Esophagus (tissue), 2 donors: ENCODE measurements at regions not wholly inside any gene's neighbourhood (a gene's known extent, or its start where the extent isn't known, plus 50 kb on each side); places are given as distances from the start of the nearest gene placed in this dataset.
"Not testable (repeated sequence)": the region's sequence is repeated elsewhere in the genome, so short reads cannot be mapped to it uniquely, and the experiment has no call there.

Experiments
- H3K27ac ChIP-seq, 2 donors: one replicate each; pipeline ENCODE4 v1.5.1; 2013; ENCODE audit warnings: low read depth in 2 of 2, mild to moderate bottlenecking in 2 of 2, inconsistent platforms in 1 of 2, low read length in 1 of 2, moderate library complexity in 1 of 2
- H3K27me3 ChIP-seq, 2 donors: one replicate each; pipeline ENCODE4 v1.6.1; 2013; ENCODE audit warnings: low read length in 2 of 2, control low read depth in 1 of 2, mild to moderate bottlenecking in 1 of 2; ENCODE audit not compliant: insufficient read depth in 2 of 2, control insufficient read depth in 1 of 2
- H3K36me3 ChIP-seq, 2 donors: one replicate each; pipeline ENCODE4 v1.6.1; 2013; ENCODE audit warnings: low read length in 1 of 2; ENCODE audit not compliant: control insufficient read depth in 2 of 2, insufficient read depth in 2 of 2
- H3K4me1 ChIP-seq, 2 donors: one replicate each; pipeline ENCODE4 v1.6.1; 2013; ENCODE audit warnings: low read length in 1 of 2; ENCODE audit not compliant: control insufficient read depth in 2 of 2, insufficient read depth in 2 of 2
- H3K4me3 ChIP-seq, 2 donors: one replicate each; pipeline ENCODE4 v1.5.1; 2013; ENCODE audit warnings: low read length in 2 of 2, mild to moderate bottlenecking in 2 of 2, low read depth in 1 of 2, moderate library complexity in 1 of 2
- H3K9me3 ChIP-seq, 2 donors: one replicate each; pipeline ENCODE4 v1.6.1; 2013; ENCODE audit warnings: mild to moderate bottlenecking in 2 of 2, low read depth in 1 of 2, low read length in 1 of 2, moderate library complexity in 1 of 2; ENCODE audit not compliant: control insufficient read depth in 2 of 2, insufficient read depth in 1 of 2
- WGBS, 2 donors: extraction: QIAGEN DNeasy Blood & Tissue Kit; methylation state at CpG; one replicate each; pipeline ENCODE4 v1.1.7; 2013; 5-methylcytosine and 5-hydroxymethylcytosine counted together
- donor health status: healthy with polysubstance abuse.
- donor health status: Bipolar disorder and iron deficiency.

- not testable (repeated sequence) for H3K27me3 ChIP-seq, H3K36me3 ChIP-seq, H3K27ac ChIP-seq, H3K9me3 ChIP-seq, H3K4me1 ChIP-seq, H3K4me3 ChIP-seq
- WGBS, 2 donors, result 99% methylated on average over 3 of the region's 3 CpGs
These were observed 142.8 kb downstream of the DYRK2 start for GRCh38 chr12:67791362-67791761.

GRCh38 chr12:67792185-67792584 is 143.6 kb downstream of the DYRK2 start:
- WGBS, 2 donors, result 60 to 77% methylated on average over 12 of the region's 12 CpGs
- H3K27ac ChIP-seq, result no peak overlapping the region
- no peaks in the 10 kb centered on the region for H3K36me3 ChIP-seq
- no peaks in the 10 kb centered on the region for H3K4me1 ChIP-seq
- no peaks in the 10 kb centered on the region for H3K27me3 ChIP-seq
- H3K4me3 ChIP-seq, result no peak overlapping the region
- H3K9me3 ChIP-seq, result no peaks in the 10 kb centered on the region

- WGBS, 2 donors, result 70 to 71% methylated on average over 2 of the region's 2 CpGs
These were observed 145.6 kb downstream of the DYRK2 start for GRCh38 chr12:67794161-67794560.

GRCh38 chr12:67795236-67795635 is 146.7 kb downstream of the DYRK2 start:
- no peak overlapping the region for H3K4me3 ChIP-seq
- H3K9me3 ChIP-seq, result no peaks in the 10 kb centered on the region
- H3K27ac ChIP-seq, result no peak overlapping the region
- H3K36me3 ChIP-seq, result no peaks in the 10 kb centered on the region
- no peaks in the 10 kb centered on the region for H3K4me1 ChIP-seq
- WGBS, 2 donors, result 64 to 90% methylated on average over 2 of the region's 2 CpGs
- H3K27me3 ChIP-seq, result no peaks in the 10 kb centered on the region

More at GRCh38 chr12:67794161-67794560, 145.6 kb downstream of the DYRK2 start:
- H3K36me3 ChIP-seq, result no peaks in the 10 kb centered on the region
- H3K4me1 ChIP-seq, result no peaks in the 10 kb centered on the region
- H3K27me3 ChIP-seq, result no peaks in the 10 kb centered on the region
- no peak overlapping the region for H3K4me3 ChIP-seq
- H3K27ac ChIP-seq, result no peak overlapping the region
- H3K9me3 ChIP-seq, result no peaks in the 10 kb centered on the region

- H3K4me3 ChIP-seq, result no peak overlapping the region
- 45 to 67% methylated on average over 8 of the region's 8 CpGs for WGBS, 2 donors
- peak overlapping the region in 1 of 2 donors; percentile 10 for H3K27ac ChIP-seq
- no peaks in the 10 kb centered on the region for H3K36me3 ChIP-seq
- H3K9me3 ChIP-seq, result no peaks in the 10 kb centered on the region
- H3K4me1 ChIP-seq, result no peaks in the 10 kb centered on the region
- H3K27me3 ChIP-seq, result no peaks in the 10 kb centered on the region
These were observed 148.7 kb downstream of the DYRK2 start for GRCh38 chr12:67797185-67797741.

- H3K27ac ChIP-seq, result peak overlapping the region in 1 of 2 donors; percentile 10
These were observed 149.2 kb downstream of the DYRK2 start for GRCh38 chr12:67797753-67798152.

GRCh38 chr12:67798768-67799167 is 150.2 kb downstream of the DYRK2 start:
- Histone ChIP-seq H3K4me3 (no peak overlapping the region), H3K9me3 (no peaks in the 10 kb centered on the region), H3K4me1 (no peaks in the 10 kb centered on the region), H3K27ac (no peak overlapping the region), H3K36me3 (no peaks in the 10 kb centered on the region), H3K27me3 (no peaks in the 10 kb centered on the region)
- 33 to 49% methylated on average over 2 of the region's 2 CpGs for WGBS, 2 donors

More at GRCh38 chr12:67797753-67798152, 149.2 kb downstream of the DYRK2 start:
- Histone ChIP-seq H3K9me3 (no peaks in the 10 kb centered on the region), H3K36me3 (no peaks in the 10 kb centered on the region), H3K4me3 (no peak overlapping the region), H3K27me3 (no peaks in the 10 kb centered on the region), H3K4me1 (no peaks in the 10 kb centered on the region)

GRCh38 chr12:67802731-67803130 is 154.2 kb downstream of the DYRK2 start:
- no peak overlapping the region for H3K4me3 ChIP-seq
- no peaks in the 10 kb centered on the region for H3K9me3 ChIP-seq
- H3K27me3 ChIP-seq, result no peaks in the 10 kb centered on the region
- no peaks in the 10 kb centered on the region for H3K36me3 ChIP-seq
- H3K27ac ChIP-seq, result no peak overlapping the region
- 61 to 72% methylated on average over 5 of the region's 5 CpGs for WGBS, 2 donors
- no peaks in the 10 kb centered on the region for H3K4me1 ChIP-seq

GRCh38 chr12:67803278-67803993 is 154.9 kb downstream of the DYRK2 start:
- Histone ChIP-seq H3K4me3 (no peak overlapping the region), H3K9me3 (no peaks in the 10 kb centered on the region), H3K36me3 (no peaks in the 10 kb centered on the region), H3K4me1 (no peaks in the 10 kb centered on the region), H3K27ac (no peak overlapping the region), H3K27me3 (no peaks in the 10 kb centered on the region)
- WGBS, 2 donors, result 68 to 71% methylated on average over 4 of the region's 4 CpGs

- H3K36me3 ChIP-seq, result no peaks in the 10 kb centered on the region
- 23 to 52% methylated on average over 1 of the region's 1 CpG for WGBS, 2 donors
- no peak overlapping the region for H3K27ac ChIP-seq
- no peaks in the 10 kb centered on the region for H3K4me1 ChIP-seq
- H3K27me3 ChIP-seq, result no peaks in the 10 kb centered on the region
- H3K4me3 ChIP-seq, result no peak overlapping the region
- no peaks in the 10 kb centered on the region for H3K9me3 ChIP-seq
These were observed 155.6 kb downstream of the DYRK2 start for GRCh38 chr12:67804168-67804567.
